H1 (cell line): ENCODE measurements at regions not wholly inside any gene's neighbourhood (a gene's known extent, or its start where the extent isn't known, plus 50 kb on each side); places are given as distances from the start of the nearest gene placed in this dataset.

Experiments
- CTCF ChIA-PET: fragments of 300-600 bp; sonication (Branson Sonifier 250); formaldehyde crosslinking; loops from one replicate; lab custom pipeline; 2021; ENCODE audit not compliant: partially characterized antibody; lab: Charles Lee
- POLR2A ChIA-PET: fragments of 300-600 bp; sonication (Branson Sonifier 250); formaldehyde crosslinking; loops from one replicate; lab custom pipeline; 2021; ENCODE audit warnings: inconsistent platforms; ENCODE audit not compliant: partially characterized antibody; lab: Charles Lee
- DNase-seq, 2 experiments: peaks; one replicate each; pipeline versions ENCODE4 v3.0.0 to v3.0.0-alpha.2; 2010 to 2022; ENCODE audit warnings: low spot score in 2 of 2, low read depth in 1 of 2, mixed read lengths in 1 of 2
- FAIRE-seq: peaks from 2 replicates; lab custom pipeline; 2011; peaks lifted over from hg19 to GRCh38; lab: Jason Lieb, UNC
- H2AFZ ChIP-seq: 2 replicates; pipeline ENCODE4 v1.8.1; 2012; ENCODE audit warnings: low read length, inconsistent platforms
- H2AK5ac ChIP-seq: 2 replicates; pipeline ENCODE4 v1.6.1; 2013; ENCODE audit warnings: low read depth, low read length
- H2BK120ac ChIP-seq: replicated peaks from 2 replicates; pipeline ENCODE3; 2013; ENCODE audit warnings: low read depth, low read length, inconsistent platforms
- H2BK12ac ChIP-seq: 2 replicates; pipeline ENCODE4 v1.6.1; 2013; ENCODE audit warnings: low read depth, low read length
- H2BK15ac ChIP-seq: 2 replicates; pipeline ENCODE4 v1.6.1; 2013; ENCODE audit warnings: low read length
- H2BK20ac ChIP-seq: 2 replicates; pipeline ENCODE4 v1.6.1; 2013; ENCODE audit warnings: low read length
- H2BK5ac ChIP-seq: 2 replicates; pipeline ENCODE4 v1.6.1; 2013; ENCODE audit warnings: low read depth, low read length
- H3K14ac ChIP-seq: 2 replicates; pipeline ENCODE4 v1.6.1; 2013; ENCODE audit warnings: inconsistent platforms; ENCODE audit not compliant: insufficient read length
- H3K18ac ChIP-seq: 2 replicates; pipeline ENCODE4 v1.6.1; 2013; ENCODE audit warnings: low read length; ENCODE audit errors: extremely low read depth
- H3K23ac ChIP-seq: 2 replicates; pipeline ENCODE4 v1.6.1; 2013; ENCODE audit warnings: inconsistent platforms; ENCODE audit not compliant: insufficient read length
- H3K23me2 ChIP-seq: 2 replicates; pipeline ENCODE4 v1.6.1; 2013; ENCODE audit warnings: low read depth, low read length
- H3K27ac ChIP-seq: 2 replicates; pipeline ENCODE4 v1.6.1; 2011; ENCODE audit warnings: low read depth, low read length, inconsistent platforms
- H3K27me3 ChIP-seq, 4 experiments: replicated peaks in 1 of 4; 1 replicate in 1 of 4; 2 replicates in 3 of 4; pipeline versions ENCODE4 v1.6.1 to v1.8.1; 2011 to 2013; ENCODE audit warnings: low read length in 3 of 4, mild to moderate bottlenecking in 3 of 4, inconsistent platforms in 2 of 4, mixed read lengths in 2 of 4, moderate library complexity in 1 of 4; ENCODE audit not compliant: control insufficient read depth in 3 of 4, insufficient read depth in 3 of 4; ENCODE audit errors: extremely low read depth in 1 of 4
- H3K36me3 ChIP-seq, 4 experiments: 2 replicates each; pipeline versions ENCODE4 v1.6.1 to v1.8.1; 2011 to 2013; ENCODE audit warnings: mild to moderate bottlenecking in 4 of 4, low read length in 3 of 4, moderate library complexity in 2 of 4, control low read depth in 1 of 4, inconsistent platforms in 1 of 4; ENCODE audit not compliant: insufficient read depth in 4 of 4, control insufficient read depth in 2 of 4
- H3K4ac ChIP-seq: replicated peaks from 2 replicates; pipeline ENCODE3; 2013; ENCODE audit warnings: low read length, low read depth, mixed read lengths, inconsistent platforms; ENCODE audit not compliant: insufficient read length
- H3K4me1 ChIP-seq, 4 experiments: replicated peaks in 1 of 4; 1 replicate in 1 of 4; 2 replicates in 3 of 4; pipeline versions ENCODE4 v1.6.1 to v1.8.1; 2011 to 2013; ENCODE audit warnings: low read length in 3 of 4, inconsistent platforms in 2 of 4, mixed read lengths in 1 of 4; ENCODE audit not compliant: insufficient read depth in 4 of 4, control insufficient read depth in 3 of 4
- H3K4me2 ChIP-seq, 2 experiments: 2 replicates each; pipeline versions ENCODE4 v1.6.1 to v1.8.1; 2011 to 2013; ENCODE audit warnings: low read depth in 2 of 2, low read length in 2 of 2, control low read depth in 1 of 2, inconsistent platforms in 1 of 2, mild to moderate bottlenecking in 1 of 2; ENCODE audit not compliant: insufficient read depth in 1 of 2
- H3K4me3 ChIP-seq, 4 experiments: fragments of 200-600, 300-600 bp in 1 of 4; sonication (generic), shearing (Covaris generic), sonication (Bioruptor Twin) in 1 of 4; 2 replicates each; pipeline versions ENCODE4 v1.5.1 to v1.8.1; 2011 to 2016; ENCODE audit warnings: low read length in 4 of 4, low read depth in 3 of 4, control low read depth in 2 of 4, inconsistent platforms in 2 of 4, mild to moderate bottlenecking in 2 of 4, mixed read lengths in 1 of 4, moderate library complexity in 1 of 4; ENCODE audit not compliant: insufficient read depth in 2 of 4; ENCODE audit errors: extremely low read depth in 1 of 4
- H3K56ac ChIP-seq: replicated peaks from 2 replicates; pipeline ENCODE3; 2013; ENCODE audit warnings: low read depth, mild to moderate bottlenecking, mixed read lengths, low read length, inconsistent platforms; ENCODE audit not compliant: insufficient read length
- H3K79me1 ChIP-seq: 2 replicates; pipeline ENCODE4 v1.6.1; 2013; ENCODE audit warnings: low read depth, low read length, control low read depth
- H3K79me2 ChIP-seq, 2 experiments: 2 replicates each; pipeline versions ENCODE4 v1.6.1 to v1.8.1; 2012 to 2013; ENCODE audit warnings: low read length in 2 of 2, mild to moderate bottlenecking in 2 of 2, inconsistent platforms in 1 of 2; ENCODE audit not compliant: insufficient read depth in 2 of 2, control insufficient read depth in 1 of 2
- H3K9ac ChIP-seq, 4 experiments: replicated peaks in 1 of 4; 1 replicate in 1 of 4; 2 replicates in 3 of 4; pipeline versions ENCODE4 v1.6.1 to v1.8.1; 2011 to 2013; ENCODE audit warnings: low read depth in 3 of 4, low read length in 3 of 4, control low read depth in 2 of 4, mild to moderate bottlenecking in 2 of 4, moderate library complexity in 2 of 4, inconsistent platforms in 1 of 4; ENCODE audit errors: extremely low read depth in 1 of 4
- H3K9me3 ChIP-seq, 2 experiments: 2 replicates each; pipeline versions ENCODE4 v1.6.1 to v1.8.1; 2012 to 2013; ENCODE audit warnings: mild to moderate bottlenecking in 2 of 2, moderate library complexity in 2 of 2, control low read depth in 1 of 2, inconsistent platforms in 1 of 2, low read depth in 1 of 2, low read length in 1 of 2, mixed read lengths in 1 of 2; ENCODE audit not compliant: insufficient read depth in 2 of 2
- H4K20me1 ChIP-seq, 2 experiments: replicated peaks in 1 of 2; 2 replicates each; pipeline versions ENCODE3 to v1.8.1; 2011 to 2013; ENCODE audit warnings: inconsistent platforms in 2 of 2, low read length in 2 of 2, mild to moderate bottlenecking in 1 of 2; ENCODE audit not compliant: insufficient read depth in 2 of 2, control insufficient read depth in 1 of 2
- H4K5ac ChIP-seq: 2 replicates; pipeline ENCODE4 v1.6.1; 2013; ENCODE audit warnings: low read length, low read depth, mixed read lengths, inconsistent platforms; ENCODE audit not compliant: insufficient read length
- H4K8ac ChIP-seq: 2 replicates; pipeline ENCODE4 v1.8.0; 2013; ENCODE audit warnings: mild to moderate bottlenecking, moderate library complexity, low read length, inconsistent platforms; ENCODE audit not compliant: insufficient read depth; ENCODE audit errors: extremely low read depth
- H4K91ac ChIP-seq: replicated peaks from 2 replicates; pipeline ENCODE3; 2013; ENCODE audit warnings: low read length, mixed read lengths, inconsistent platforms; ENCODE audit not compliant: insufficient read length
- EZH2 ChIP-seq: fragments of 200-600 bp; sonication (generic); IDR thresholded peaks from 2 replicates; pipeline ENCODE4 v1.7.1; 2012; ENCODE audit warnings: low read depth, mild to moderate bottlenecking, moderate library complexity, low read length, inconsistent platforms; ENCODE audit not compliant: severe bottlenecking
- GABPA ChIP-seq: IDR thresholded peaks from 2 replicates; pipeline ENCODE4 v1.6.1; 2011; ENCODE audit warnings: mild to moderate bottlenecking, low read length, moderate library complexity, borderline replicate concordance; ENCODE audit not compliant: insufficient read depth
- GTF2F1 ChIP-seq: IDR thresholded peaks from 2 replicates; pipeline ENCODE4 v1.6.1; 2012; ENCODE audit warnings: low read depth, low read length, improper control_type of control experiment, borderline replicate concordance
- HDAC2 ChIP-seq, 2 experiments: fragments of 300-600 bp in 1 of 2; sonication (generic) in 1 of 2; IDR thresholded peaks; 2 replicates each; pipeline ENCODE4 v1.6.1; 2011 to 2012; ENCODE audit warnings: low read depth in 2 of 2, low read length in 2 of 2, mild to moderate bottlenecking in 2 of 2, moderate library complexity in 2 of 2, borderline replicate concordance in 1 of 2, inconsistent platforms in 1 of 2
- JUN ChIP-seq: IDR thresholded peaks from 2 replicates; pipeline ENCODE4 v1.6.1; 2011; ENCODE audit warnings: low read depth, mild to moderate bottlenecking, improper control_type of control experiment, low read length
- MAFK ChIP-seq: IDR thresholded peaks from 2 replicates; pipeline ENCODE4 v1.6.1; 2012; ENCODE audit warnings: low read depth, mild to moderate bottlenecking, improper control_type of control experiment, low read length
- NANOG ChIP-seq: IDR thresholded peaks from 2 replicates; pipeline ENCODE4 v1.6.1; 2011; ENCODE audit warnings: low read length, low read depth, mild to moderate bottlenecking, inconsistent platforms; ENCODE audit not compliant: insufficient read depth, poor library complexity, severe bottlenecking
- POLR2A ChIP-seq, 2 experiments: IDR thresholded peaks; 1 replicate in 1 of 2; 2 replicates in 1 of 2; pipeline ENCODE4 v1.6.1; 2011; ENCODE audit warnings: low read depth in 2 of 2, low read length in 2 of 2, mild to moderate bottlenecking in 2 of 2; ENCODE audit errors: control extremely low read depth in 1 of 2
- POLR2AphosphoS5 ChIP-seq: IDR thresholded peaks from 2 replicates; pipeline ENCODE4 v1.6.1; 2011; ENCODE audit warnings: low read depth, low read length
- RFX5 ChIP-seq: IDR thresholded peaks from 2 replicates; pipeline ENCODE4 v1.6.1; 2011; ENCODE audit warnings: low read depth, low read length, improper control_type of control experiment, borderline replicate concordance
- SIX5 ChIP-seq: IDR thresholded peaks from 2 replicates; pipeline ENCODE4 v1.6.1; 2011; ENCODE audit warnings: mild to moderate bottlenecking, low read depth, low read length
- TBP ChIP-seq: IDR thresholded peaks from 2 replicates; pipeline ENCODE4 v1.6.1; 2011; ENCODE audit warnings: low read depth, low read length, improper control_type of control experiment
- TCF12 ChIP-seq: IDR thresholded peaks from 2 replicates; pipeline ENCODE4 v1.6.1; 2011; ENCODE audit warnings: low read depth, mild to moderate bottlenecking, low read length
- USF2 ChIP-seq: IDR thresholded peaks from 2 replicates; pipeline ENCODE4 v1.6.1; 2011; ENCODE audit warnings: low read length, improper control_type of control experiment
- WGBS, 2 experiments: shearing (Covaris generic) in 1 of 2; methylation state at CpG; one replicate each; pipeline versions ENCODE4 v1.1.6 to v1.1.7; 2013 to 2015; ENCODE audit warnings: low lambda C conversion rate in 2 of 2, mixed read lengths in 2 of 2, inconsistent platforms in 1 of 2, low coverage in 1 of 2, missing lambda C conversion rate in 1 of 2; ENCODE audit not compliant: insufficient replicate concordance in 2 of 2, insufficient coverage in 1 of 2, insufficient read length in 1 of 2; ENCODE audit errors: extremely low coverage in 1 of 2, missing lambda C conversion rate in 1 of 2; 5-methylcytosine and 5-hydroxymethylcytosine counted together

- Histone ChIP-seq H2BK12ac (no peak overlapping the region), H3K9ac (no peak overlapping the region), H3K9me3 (no peaks in the 10 kb centered on the region), H4K5ac (no peak overlapping the region), H3K79me1 (no peaks in the 10 kb centered on the region), H4K8ac (no peak overlapping the region), H3K56ac (no peak overlapping the region), H2BK5ac (no peak overlapping the region), H3K27me3 (peaks cover 0 to 15% (median 9%) of the 10 kb centered on the region in 4 experiments; a peak in 6 of 7 replicates), H2BK120ac (no peak overlapping the region), H3K4me3 (no peak overlapping the region), H3K18ac (no peak overlapping the region), H3K4me1 (peaks cover 1 to 8% (median 2%) of the 10 kb centered on the region in 4 experiments; a peak in 4 of 7 replicates), H2AK5ac (no peak overlapping the region), H3K14ac (no peak overlapping the region), H2BK15ac (no peak overlapping the region), H3K36me3 (no peaks in the 10 kb centered on the region), H3K4ac (no peak overlapping the region), H2AFZ (no peak overlapping the region), H3K79me2 (no peaks in the 10 kb centered on the region), H4K91ac (no peak overlapping the region), H2BK20ac (no peak overlapping the region), H3K27ac (no peak overlapping the region), H3K23me2 (0 out of 2 replicates have a peak, but pooled peaks cover under 1% of the 10 kb centered on the region), H3K23ac (no peak overlapping the region), H3K4me2 (no peak overlapping the region), H4K20me1 (no peaks in the 10 kb centered on the region)
- CTCF ChIA-PET = interaction anchor here (1.1 kb wide), 2 partner anchors 11 to 22 kb away, joined by 3 read pairs; no protein-coding TSS in a partner anchor
- 87% methylated on average over 13 of the region's 13 CpGs; no CpG with 5 or more reads in 1 of the 2 experiments for WGBS, 2 experiments
- POLR2A ChIA-PET = no interaction called here
- FAIRE-seq (no peak), DNase-seq (no peak)
- no peak for TF ChIP-seq MAFK
- no peak for TF ChIP-seq TCF12
- no peak for TF ChIP-seq POLR2A (IDR thresholded peaks at IDR 0.05; ENCODE audit: control extremely low read depth in 1 of 2, low read depth in 2 of 2, low read length in 2 of 2)
- TF ChIP-seq GTF2F1 = no peak
- TF ChIP-seq JUN = no peak
- TF ChIP-seq GABPA = no peak
- no peak for TF ChIP-seq HDAC2 (IDR thresholded peaks at IDR 0.05; ENCODE audit: borderline replicate concordance in 1 of 2, low read depth in 2 of 2, low read length in 2 of 2)
- TF ChIP-seq TBP = no peak
- no peak for TF ChIP-seq EZH2
- no peak for TF ChIP-seq SIX5
- TF ChIP-seq USF2 = no peak
- no peak for TF ChIP-seq RFX5
- no peak for TF ChIP-seq NANOG
- TF ChIP-seq POLR2AphosphoS5 = no peak
Measured at GRCh38 chr11:115653926-115654325, 149.7 kb upstream of the CADM1 start.
